HAP-1 (cell line): ENCODE measurements at regions not wholly inside any gene's neighbourhood (a gene's known extent, or its start where the extent isn't known, plus 50 kb on each side); places are given as distances from the start of the nearest gene placed in this dataset.
"Not testable (repeated sequence)": the region's sequence is repeated elsewhere in the genome, so short reads cannot be mapped to it uniquely, and the experiment has no call there.

Source experiments
- DNase-seq, 2 experiments: peaks; one replicate each; pipeline ENCODE4 v3.0.0-alpha.2; 2016 to 2020; ENCODE audit warnings: low spot score in 2 of 2
- H3K27me3 ChIP-seq: fragments of 250-450 bp; sonication (Bioruptor Pico); 2 replicates; pipeline ENCODE4 v1.5.1; 2020; ENCODE audit warnings: low read depth, mild to moderate bottlenecking, moderate library complexity
- H3K36me3 ChIP-seq: fragments of 250-450 bp; sonication (Bioruptor Pico); replicated peaks from 2 replicates; pipeline ENCODE4 v1.5.1; 2020; ENCODE audit warnings: mild to moderate bottlenecking
- H3K4me1 ChIP-seq: fragments of 250-450 bp; sonication (Bioruptor Pico); 2 replicates; pipeline ENCODE4 v1.5.1; 2020; ENCODE audit warnings: mild to moderate bottlenecking
- H3K4me3 ChIP-seq: fragments of 250-450 bp; sonication (Bioruptor Pico); 2 replicates; pipeline ENCODE4 v1.5.1; 2020; ENCODE audit warnings: mild to moderate bottlenecking, moderate library complexity
- H3K9me3 ChIP-seq: fragments of 250-450 bp; sonication (Bioruptor Pico); 2 replicates; pipeline ENCODE4 v1.5.1; 2020; ENCODE audit warnings: mild to moderate bottlenecking, moderate library complexity
- in situ Hi-C: fragments of 300-500 bp; cut with MboI; formaldehyde crosslinking; loops from 3 replicates; pipeline ENCODE4 v1.14.3; 2020; ENCODE audit warnings: low sequenced_read_pairs, inconsistent platforms, mixed read lengths

DNA sequence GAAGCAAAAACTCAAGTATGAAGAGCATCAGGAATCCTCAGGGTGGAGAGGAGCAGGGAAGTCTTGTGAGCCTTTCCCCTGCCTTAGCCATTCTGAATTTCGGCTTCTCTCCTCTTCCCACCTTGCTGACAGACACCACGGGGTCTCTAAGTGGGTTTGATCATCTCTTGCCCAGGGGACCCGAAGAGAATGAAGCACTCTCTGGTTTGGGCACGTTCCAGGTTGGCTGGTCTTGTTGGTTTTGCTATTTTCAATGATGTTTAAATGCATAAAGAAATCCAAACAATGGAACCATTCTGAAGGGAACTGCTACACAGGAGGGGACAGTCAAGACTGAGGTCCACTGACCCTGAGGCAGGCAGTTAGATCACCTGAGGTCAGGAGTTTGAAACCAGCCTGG lies 131.7 kb downstream of the PXDC1 start:
- in situ Hi-C loops: no loop called here
- Histone ChIP-seq H3K9me3 (no peaks in the 10 kb centered on the region), H3K27me3 (no peaks in the 10 kb centered on the region), H3K4me1 (no peaks in the 10 kb centered on the region), H3K36me3 (no peaks in the 10 kb centered on the region), H3K4me3 (no peak overlapping the region)
- DNase-seq: no peak

DNA sequence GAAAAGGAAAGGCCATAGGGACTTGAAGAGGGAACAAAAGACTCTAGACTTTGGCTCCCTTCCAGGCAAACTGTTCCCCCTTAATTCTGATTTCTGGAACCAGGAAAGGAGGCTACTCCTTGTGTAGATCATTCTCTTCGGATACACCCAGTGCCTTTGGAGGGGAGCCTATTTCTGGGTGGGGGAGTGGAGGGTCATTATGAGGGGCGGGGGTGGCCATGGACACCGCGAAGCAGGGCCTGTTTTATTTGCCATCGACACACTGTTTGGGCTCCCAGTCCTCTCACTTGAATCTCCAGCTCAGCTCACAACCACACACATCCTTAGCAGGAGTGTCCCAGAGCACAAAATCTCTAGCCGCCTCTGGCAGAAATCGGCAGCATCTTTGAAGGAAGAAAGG lies 132.3 kb downstream of the PXDC1 start:
- Histone ChIP-seq H3K27me3 (no peaks in the 10 kb centered on the region), H3K4me1 (no peaks in the 10 kb centered on the region), H3K36me3 (no peaks in the 10 kb centered on the region), H3K9me3 (no peaks in the 10 kb centered on the region), H3K4me3 (no peak overlapping the region)
- in situ Hi-C loops: no loop called here
- DNase-seq: no peak

DNA sequence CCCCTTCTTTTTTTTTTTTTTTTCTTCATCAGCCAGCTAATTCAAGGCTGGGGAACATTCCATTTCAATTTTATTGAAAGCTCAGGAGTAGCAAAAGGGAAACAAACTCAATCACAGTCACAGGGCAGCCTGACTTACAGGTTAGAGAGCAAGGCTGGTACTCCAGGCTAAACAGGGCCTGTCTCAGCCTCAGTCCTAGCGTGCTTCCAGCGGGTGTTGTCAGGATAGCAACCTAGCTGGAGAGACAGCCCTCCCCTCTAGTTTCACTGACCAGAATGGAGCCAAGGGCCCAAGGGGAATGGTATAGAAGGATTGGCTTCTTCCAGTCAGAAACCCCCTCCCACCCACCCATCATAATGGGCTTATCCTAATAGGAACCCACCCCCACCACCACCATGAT lies 132.9 kb downstream of the PXDC1 start:
- DNase-seq: no peak
- Histone ChIP-seq H3K4me1 (no peaks in the 10 kb centered on the region), H3K36me3 (no peaks in the 10 kb centered on the region), H3K27me3 (no peaks in the 10 kb centered on the region), H3K9me3 (no peaks in the 10 kb centered on the region), H3K4me3 (no peak overlapping the region)
- in situ Hi-C loops: no loop called here

DNA sequence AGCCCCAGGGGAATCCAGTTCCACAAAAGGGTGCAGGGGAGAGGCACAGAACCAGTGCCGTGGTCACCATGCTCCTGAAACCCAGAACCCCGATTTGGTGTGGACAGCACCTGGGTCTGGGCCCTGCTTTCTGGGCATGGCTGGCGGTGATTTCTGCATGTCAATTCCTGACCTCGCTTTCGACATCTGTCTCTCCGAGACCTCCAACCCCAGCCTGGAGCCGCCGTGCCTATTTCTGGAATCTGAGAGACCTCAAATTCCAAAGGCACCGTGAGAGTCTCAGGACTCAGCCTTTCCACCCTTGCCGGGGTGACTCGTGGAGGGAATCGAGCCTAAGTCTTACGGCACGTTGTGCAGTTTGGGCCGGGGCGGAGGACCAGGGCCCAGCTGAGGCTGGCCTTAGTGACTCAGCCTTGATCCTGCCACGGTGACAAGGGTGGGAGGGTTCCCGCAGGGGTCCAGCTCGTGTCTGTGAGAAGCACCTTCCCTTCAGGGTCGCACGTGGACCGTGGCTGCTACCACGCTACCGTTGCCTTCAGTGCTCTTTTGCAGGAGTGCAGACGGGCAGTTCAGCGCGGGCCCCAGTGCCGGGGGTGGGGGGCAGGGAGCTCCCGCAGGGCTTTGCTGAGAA lies 133.7 kb downstream of the PXDC1 start:
- Histone ChIP-seq H3K4me1 (peaks cover 3% of the 10 kb centered on the region; the same call in 1 of the 2 replicates), H3K27me3 (no peaks in the 10 kb centered on the region), H3K36me3 (no peaks in the 10 kb centered on the region), H3K4me3 (no peak overlapping the region), H3K9me3 (no peaks in the 10 kb centered on the region)
- in situ Hi-C loops: no loop called here
- no peak for DNase-seq

DNA sequence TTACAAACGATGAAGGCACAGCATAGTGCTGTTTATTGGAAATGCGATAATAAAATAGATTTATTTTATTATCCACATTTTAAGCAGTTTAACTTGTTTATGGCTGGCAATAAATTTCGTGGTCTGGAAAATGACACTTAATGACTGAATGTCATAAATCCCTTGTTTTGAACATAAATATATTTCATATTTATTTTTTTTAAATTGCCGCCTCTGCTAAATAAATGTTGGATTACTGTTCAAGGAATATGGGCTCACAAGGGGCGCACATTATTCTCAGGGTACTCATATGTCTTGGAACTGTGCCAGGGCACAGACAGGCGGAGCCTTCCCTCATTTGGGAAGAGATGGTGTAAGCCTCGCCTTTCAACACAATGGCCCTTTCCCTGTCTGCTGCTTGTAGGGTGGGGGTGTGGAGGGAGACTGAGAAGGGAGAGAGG lies 134.3 kb downstream of the PXDC1 start:
- Histone ChIP-seq H3K4me3 (no peak overlapping the region), H3K36me3 (no peaks in the 10 kb centered on the region), H3K4me1 (peaks cover 7% of the 10 kb centered on the region; the same call in 1 of the 2 replicates), H3K27me3 (no peaks in the 10 kb centered on the region), H3K9me3 (no peaks in the 10 kb centered on the region)
- DNase-seq: no peak
- in situ Hi-C loops: no loop called here

GRCh38 chr6:3616565-3617176 lies 134.8 kb downstream of the PXDC1 start:
- Histone ChIP-seq H3K9me3 (no peaks in the 10 kb centered on the region), H3K36me3 (no peaks in the 10 kb centered on the region), H3K27me3 (no peaks in the 10 kb centered on the region), H3K4me1 (peaks cover 7% of the 10 kb centered on the region; the same call in 1 of the 2 replicates), H3K4me3 (no peak overlapping the region)
- in situ Hi-C loops: no loop called here
- DNase-seq: no peak

- Histone ChIP-seq H3K36me3 (no peaks in the 10 kb centered on the region), H3K4me1 (peaks cover 7% of the 10 kb centered on the region; the same call in 1 of the 2 replicates), H3K27me3 (no peaks in the 10 kb centered on the region), H3K9me3 (no peaks in the 10 kb centered on the region), H3K4me3 (no peak overlapping the region)
- DNase-seq: no peak
- in situ Hi-C loops: no loop called here
Measured at GRCh38 chr6:3615391-3616380, 135.8 kb downstream of the PXDC1 start.

- DNase-seq: no peak
- H3K36me3 ChIP-seq: no peaks in the 10 kb centered on the region
- in situ Hi-C loops: no loop called here
- H3K4me3 ChIP-seq: no peak overlapping the region
- H3K27me3 ChIP-seq: no peaks in the 10 kb centered on the region
- H3K9me3 ChIP-seq: no peaks in the 10 kb centered on the region
- peaks cover 7% of the 10 kb centered on the region; the same call in 1 of the 2 replicates for H3K4me1 ChIP-seq
Measured at GRCh38 chr6:3614918-3615317, 136.6 kb downstream of the PXDC1 start.

GRCh38 chr6:3613565-3613964 lies 137.9 kb downstream of the PXDC1 start:
- H3K4me1 ChIP-seq, in situ Hi-C loops, H3K4me3 ChIP-seq, H3K9me3 ChIP-seq, H3K27me3 ChIP-seq, H3K36me3 ChIP-seq, DNase-seq: not testable (repeated sequence)

GRCh38 chr6:3612341-3613041 lies 139.0 kb downstream of the PXDC1 start:
- Histone ChIP-seq H3K27me3 (no peaks in the 10 kb centered on the region), H3K36me3 (no peaks in the 10 kb centered on the region), H3K9me3 (no peaks in the 10 kb centered on the region), H3K4me1 (peaks cover 7% of the 10 kb centered on the region; the same call in 1 of the 2 replicates), H3K4me3 (no peak overlapping the region)
- peak; percentile 32 to 55 for DNase-seq
- in situ Hi-C loops: no loop called here

DNA sequence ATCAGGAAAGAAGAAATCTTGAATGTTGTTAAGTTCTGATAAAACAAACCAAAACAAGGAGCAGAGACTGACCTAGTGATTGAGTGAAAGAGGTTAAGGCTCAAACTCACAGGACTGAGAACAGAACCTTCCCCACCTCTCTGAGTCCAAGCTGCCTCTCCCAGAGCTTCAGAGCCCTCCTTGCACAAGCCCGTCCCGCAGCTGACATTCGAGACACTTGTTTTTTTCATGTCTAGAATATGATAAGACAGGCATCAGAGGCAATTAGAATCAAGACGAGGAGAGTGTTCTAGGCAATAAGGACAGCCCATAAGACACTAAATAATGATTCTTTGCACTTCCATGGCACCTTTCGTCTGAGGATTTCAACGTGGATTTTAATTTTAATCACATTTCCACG lies 140.6 kb downstream of the PXDC1 start:
- H3K36me3 ChIP-seq: no peaks in the 10 kb centered on the region
- in situ Hi-C loops: no loop called here
- DNase-seq: no peak
- H3K4me3 ChIP-seq: no peak overlapping the region
- H3K27me3 ChIP-seq: no peaks in the 10 kb centered on the region
- peaks cover 7% of the 10 kb centered on the region; the same call in 1 of the 2 replicates for H3K4me1 ChIP-seq
- no peaks in the 10 kb centered on the region for H3K9me3 ChIP-seq

GRCh38 chr6:3610206-3610605 lies 141.3 kb downstream of the PXDC1 start:
- Histone ChIP-seq H3K4me3 (no peak overlapping the region), H3K4me1 (peaks cover 7% of the 10 kb centered on the region; the same call in 1 of the 2 replicates), H3K9me3 (no peaks in the 10 kb centered on the region), H3K27me3 (no peaks in the 10 kb centered on the region), H3K36me3 (no peaks in the 10 kb centered on the region)
- no peak for DNase-seq
- in situ Hi-C loops: no loop called here

- in situ Hi-C loops: no loop called here
Measured at GRCh38 chr6:3609388-3609787, 142.1 kb downstream of the PXDC1 start.

More at GRCh38 chr6:3609388-3609787, 142.1 kb downstream of the PXDC1 start:
- no peaks in the 10 kb centered on the region for H3K36me3 ChIP-seq
- no peak overlapping the region for H3K4me3 ChIP-seq
- no peaks in the 10 kb centered on the region for H3K27me3 ChIP-seq
- H3K9me3 ChIP-seq: no peaks in the 10 kb centered on the region
- DNase-seq: no peak
- H3K4me1 ChIP-seq: peaks cover 7% of the 10 kb centered on the region; the same call in 1 of the 2 replicates
